Central memory CD8-positive, alpha-beta T cell (primary cell): ENCODE measurements at regions not wholly inside any gene's neighbourhood (a gene's known extent, or its start where the extent isn't known, plus 50 kb on each side); places are given as distances from the start of the nearest gene placed in this dataset.
"Not testable (repeated sequence)": the region's sequence is repeated elsewhere in the genome, so short reads cannot be mapped to it uniquely, and the experiment has no call there.

Experiments used
- ATAC-seq: fragments of 150-1000 bp; cut with Tn5 transposase; replicated peaks from 2 replicates; pipeline ENCODE4 v1.10.0; 2022; ENCODE audit warnings: mild to moderate bottlenecking, moderate FRiP score, moderate number of reproducible peaks; ENCODE audit not compliant: poor library complexity, severe bottlenecking; ENCODE audit errors: extremely low read depth
- DNase-seq, 2 donors: peaks; one replicate each; pipeline ENCODE4 v3.0.0; 2021; ENCODE audit warnings: low spot score in 2 of 2
- H3K27ac Mint-ChIP-seq: one replicate; pipeline ENCODE4 v1.8.0; 2022; ENCODE audit warnings: low read depth, mild to moderate bottlenecking, moderate library complexity, mixed read lengths
- H3K27me3 Mint-ChIP-seq: one replicate; pipeline ENCODE4 v1.8.0; 2022; ENCODE audit warnings: mixed read lengths
- H3K36me3 Mint-ChIP-seq: one replicate; pipeline ENCODE4 v1.8.0; 2022; ENCODE audit warnings: mild to moderate bottlenecking, moderate library complexity, mixed read lengths; ENCODE audit not compliant: insufficient read depth
- H3K4me1 Mint-ChIP-seq: one replicate; pipeline ENCODE4 v1.8.0; 2022; ENCODE audit warnings: mixed read lengths
- H3K4me3 Mint-ChIP-seq: one replicate; pipeline ENCODE4 v1.8.0; 2022; ENCODE audit warnings: mild to moderate bottlenecking, moderate library complexity, mixed read lengths
- H3K9me3 Mint-ChIP-seq: one replicate; pipeline ENCODE4 v1.8.0; 2022; ENCODE audit warnings: mixed read lengths

GRCh38 chr10:11403646-11404045 is 207.8 kb downstream of the USP6NL start:
- not testable (repeated sequence) for H3K9me3 Mint-ChIP-seq, DNase-seq
- peak overlapping the region; percentile 84 for H3K27ac Mint-ChIP-seq

DNA sequence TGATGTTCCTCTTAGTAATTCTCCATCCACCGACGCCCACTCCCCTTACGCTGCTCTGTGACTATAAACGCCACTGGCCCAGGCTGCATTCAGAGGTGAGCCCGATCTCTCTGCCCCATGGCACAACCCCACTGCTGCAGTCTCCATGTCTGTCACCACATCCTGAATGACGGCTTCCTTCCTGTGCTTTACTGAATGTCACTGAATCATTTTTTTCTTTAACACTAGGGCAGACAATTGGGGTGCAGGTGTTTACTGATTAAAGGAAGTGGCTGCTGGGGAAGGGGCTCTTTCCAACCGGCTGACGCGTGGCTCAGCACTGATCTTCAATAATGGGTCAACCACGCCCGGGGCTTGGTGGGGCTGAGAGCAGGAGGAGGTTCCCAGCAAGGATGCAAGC is 208.3 kb downstream of the USP6NL start:
- ATAC-seq (peak; percentile 98), DNase-seq (peak; percentile 37 to 57)
- Mint-ChIP-seq H3K36me3 (no peaks in the 10 kb centered on the region), H3K4me3 (peak overlapping the region; percentile 44), H3K27me3 (no peaks in the 10 kb centered on the region), H3K27ac (peak overlapping the region; percentile 84), H3K4me1 (peaks cover 76% of the 10 kb centered on the region), H3K9me3 (no peaks in the 10 kb centered on the region)

More at GRCh38 chr10:11403646-11404045, 207.8 kb downstream of the USP6NL start:
- peak overlapping the region; percentile 44 for H3K4me3 Mint-ChIP-seq
- H3K27me3 Mint-ChIP-seq, H3K36me3 Mint-ChIP-seq, ATAC-seq: not testable (repeated sequence)
- peaks cover 77% of the 10 kb centered on the region for H3K4me1 Mint-ChIP-seq

DNA sequence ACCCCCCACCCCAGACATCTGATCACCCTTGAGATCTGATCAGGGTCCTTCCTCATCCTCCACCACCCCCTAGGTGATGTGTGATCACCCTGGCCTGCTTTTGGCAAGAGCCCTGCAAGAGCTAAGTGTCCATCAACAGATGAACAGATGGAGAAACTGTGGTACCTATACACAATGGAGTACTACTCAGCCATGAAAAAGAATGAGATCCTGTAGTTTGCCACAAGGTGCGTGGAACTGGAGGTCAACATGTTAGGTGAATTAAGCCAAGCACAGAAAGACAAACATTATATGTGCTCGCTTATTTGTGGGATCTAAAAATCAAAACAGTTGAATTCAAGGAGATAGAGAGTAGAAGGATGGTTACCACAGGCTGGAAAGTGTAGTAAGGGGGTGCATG is 209.1 kb downstream of the USP6NL start:
- no peaks in the 10 kb centered on the region for H3K27me3 Mint-ChIP-seq
- H3K36me3 Mint-ChIP-seq = no peaks in the 10 kb centered on the region
- H3K9me3 Mint-ChIP-seq = no peaks in the 10 kb centered on the region
- H3K27ac Mint-ChIP-seq = peak overlapping the region; percentile 84
- peaks cover 68% of the 10 kb centered on the region for H3K4me1 Mint-ChIP-seq
- peak overlapping the region; percentile 24 for H3K4me3 Mint-ChIP-seq
- DNase-seq (no peak), ATAC-seq (no peak)

- H3K9me3 Mint-ChIP-seq = no peaks in the 10 kb centered on the region
- peak overlapping the region; percentile 84 for H3K27ac Mint-ChIP-seq
- H3K36me3 Mint-ChIP-seq = no peaks in the 10 kb centered on the region
- no peak for DNase-seq
- peaks cover 60% of the 10 kb centered on the region for H3K4me1 Mint-ChIP-seq
- no peaks in the 10 kb centered on the region for H3K27me3 Mint-ChIP-seq
- peak overlapping the region; percentile 40 for H3K4me3 Mint-ChIP-seq
- ATAC-seq = no peak
These were observed 209.9 kb downstream of the USP6NL start for GRCh38 chr10:11401264-11402235.

- Mint-ChIP-seq H3K9me3 (no peaks in the 10 kb centered on the region), H3K27ac (peak overlapping the region; percentile 20), H3K4me1 (peaks cover 40% of the 10 kb centered on the region), H3K27me3 (no peaks in the 10 kb centered on the region), H3K36me3 (no peaks in the 10 kb centered on the region), H3K4me3 (no peak overlapping the region)
- DNase-seq (no peak), ATAC-seq (no peak)
These were observed 213.4 kb downstream of the USP6NL start for GRCh38 chr10:11397980-11398580.

- no peaks in the 10 kb centered on the region for H3K27me3 Mint-ChIP-seq
- H3K9me3 Mint-ChIP-seq = no peaks in the 10 kb centered on the region
- no peak for ATAC-seq
- H3K36me3 Mint-ChIP-seq = no peaks in the 10 kb centered on the region
- H3K4me3 Mint-ChIP-seq = no peak overlapping the region
- peaks cover 32% of the 10 kb centered on the region for H3K4me1 Mint-ChIP-seq
- no peak overlapping the region for H3K27ac Mint-ChIP-seq
- DNase-seq = no peak
These were observed 214.1 kb downstream of the USP6NL start for GRCh38 chr10:11397077-11397965.

GRCh38 chr10:11396311-11396955 is 215.0 kb downstream of the USP6NL start:
- ATAC-seq (no peak), DNase-seq (no peak)
- Mint-ChIP-seq H3K36me3 (no peaks in the 10 kb centered on the region), H3K27ac (no peak overlapping the region), H3K4me3 (no peak overlapping the region), H3K9me3 (no peaks in the 10 kb centered on the region), H3K27me3 (no peaks in the 10 kb centered on the region), H3K4me1 (peaks cover 23% of the 10 kb centered on the region)

DNA sequence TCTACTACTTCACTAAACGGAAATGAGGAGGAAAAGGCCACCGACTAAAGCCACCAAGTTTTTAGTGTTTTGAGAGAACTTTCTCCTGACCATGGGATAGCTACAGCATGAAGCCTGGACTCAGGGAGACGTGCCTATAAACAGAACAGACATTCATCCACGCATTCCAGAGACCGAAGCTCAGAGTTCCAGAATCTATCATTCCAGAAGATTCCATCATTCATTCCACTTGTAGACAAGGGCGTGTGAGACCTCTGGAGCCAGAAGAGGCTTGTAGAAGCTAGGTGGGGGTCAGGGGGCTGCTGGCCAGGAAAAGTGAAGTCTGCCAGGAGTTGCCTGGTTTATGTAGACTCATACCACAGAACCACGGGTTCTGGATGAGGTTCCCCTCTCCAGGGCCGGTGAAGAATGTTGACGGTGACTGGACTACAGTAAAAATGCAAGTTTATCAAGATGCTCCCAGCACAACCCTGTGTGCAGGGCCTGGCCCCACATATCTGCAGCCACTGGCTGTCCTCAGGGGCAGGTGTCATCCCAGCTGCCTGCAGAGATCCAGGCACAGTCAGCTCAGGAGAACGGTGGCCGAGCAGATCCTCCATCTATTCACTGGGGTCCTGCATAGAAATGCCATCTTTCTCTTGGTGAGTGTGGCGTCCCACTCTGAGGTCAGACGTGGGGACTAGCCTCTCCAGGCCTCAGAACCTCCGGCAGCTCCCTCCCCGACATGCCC is 215.7 kb downstream of the USP6NL start:
- H3K4me3 Mint-ChIP-seq = no peak overlapping the region
- DNase-seq = no peak
- H3K27ac Mint-ChIP-seq = no peak overlapping the region
- ATAC-seq = no peak
- no peaks in the 10 kb centered on the region for H3K36me3 Mint-ChIP-seq
- no peaks in the 10 kb centered on the region for H3K27me3 Mint-ChIP-seq
- H3K9me3 Mint-ChIP-seq = no peaks in the 10 kb centered on the region
- peaks cover 16% of the 10 kb centered on the region for H3K4me1 Mint-ChIP-seq

DNA sequence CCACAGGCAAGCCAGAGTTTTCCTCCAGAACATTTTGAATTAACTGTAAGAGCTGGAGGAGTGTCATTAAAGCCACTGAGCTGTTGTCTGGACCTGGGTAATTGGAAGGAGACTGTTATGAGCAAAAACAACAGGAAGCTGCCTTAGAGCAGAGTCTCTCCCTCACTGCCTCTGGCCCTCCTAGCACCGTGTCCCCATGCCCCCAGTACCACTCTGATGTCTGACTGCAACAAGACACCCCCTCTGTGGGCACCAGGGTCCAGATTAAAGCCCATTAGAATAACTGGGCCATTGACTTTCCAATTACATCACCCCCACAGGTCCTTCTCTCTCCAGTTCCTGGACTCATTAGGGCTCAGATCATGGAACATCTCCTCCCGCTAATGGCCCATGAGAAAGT is 216.3 kb downstream of the USP6NL start:
- ATAC-seq (no peak), DNase-seq (no peak)
- Mint-ChIP-seq H3K9me3 (no peaks in the 10 kb centered on the region), H3K27me3 (no peaks in the 10 kb centered on the region), H3K27ac (no peak overlapping the region), H3K4me3 (no peak overlapping the region), H3K4me1 (peaks cover 11% of the 10 kb centered on the region), H3K36me3 (no peaks in the 10 kb centered on the region)

GRCh38 chr10:11393858-11394257 is 217.6 kb downstream of the USP6NL start:
- Mint-ChIP-seq H3K9me3 (no peaks in the 10 kb centered on the region), H3K27me3 (no peaks in the 10 kb centered on the region), H3K4me3 (no peak overlapping the region), H3K36me3 (no peaks in the 10 kb centered on the region), H3K4me1 (peaks cover 5% of the 10 kb centered on the region), H3K27ac (no peak overlapping the region)
- no peak for ATAC-seq
- DNase-seq = no peak

- peak overlapping the region; percentile 45 for H3K27ac Mint-ChIP-seq
- H3K27me3 Mint-ChIP-seq = no peaks in the 10 kb centered on the region
- no peaks in the 10 kb centered on the region for H3K9me3 Mint-ChIP-seq
- no peak overlapping the region for H3K4me3 Mint-ChIP-seq
- H3K4me1 Mint-ChIP-seq = no peaks in the 10 kb centered on the region
- no peaks in the 10 kb centered on the region for H3K36me3 Mint-ChIP-seq
- DNase-seq = no peak
- no peak for ATAC-seq
These were observed 218.7 kb downstream of the USP6NL start for GRCh38 chr10:11392776-11393175.
